HepG2 (cell line): ENCODE measurements at regions not wholly inside any gene's neighbourhood (a gene's known extent, or its start where the extent isn't known, plus 50 kb on each side); places are given as distances from the start of the nearest gene placed in this dataset.

Experiments used
- ATAC-seq: fragments of 200-7000 bp; cut with Tn5 transposase; 3 replicates; pipeline ENCODE4 v1.9.1; 2020; ENCODE audit warnings: mild to moderate bottlenecking, moderate library complexity
- BruUV-seq: library from RNA; stranded (reverse); fragments of 400-500 nt; replicated peaks from 2 replicates; lab custom pipeline; 2021; lab: Mats Ljungman, UMichigan
- CTCF ChIA-PET: fragments of 300-600 bp; formaldehyde crosslinking; extraction: SDS; loops from one replicate; lab custom pipeline; 2021; ENCODE audit warnings: low total read pairs, inconsistent platforms, low intra/inter-chr PET ratio; lab: Yijun Ruan, JAX
- POLR2A ChIA-PET: fragments of 350-600 bp; sonication (Branson Sonifier 250); formaldehyde crosslinking; loops from one replicate; lab custom pipeline; 2020; ENCODE audit warnings: antibody characterized with exemption, inconsistent platforms; lab: Yijun Ruan, JAX
- DNase-seq: peaks from one replicate; pipeline ENCODE4 v3.0.0-alpha.2; 2015; ENCODE audit warnings: low spot score
- FAIRE-seq: peaks from 3 replicates; lab custom pipeline; 2011; peaks lifted over from hg19 to GRCh38; lab: Jason Lieb, UNC
- H2AFZ ChIP-seq: one replicate; pipeline ENCODE4 v1.6.1; 2011; ENCODE audit warnings: low read length, inconsistent platforms
- H3K27ac ChIP-seq: fragments of 300-600 bp; 3 replicates; pipeline ENCODE4 v1.8.0; 2011; ENCODE audit warnings: mixed run types, mild to moderate bottlenecking, mixed read lengths, low read length, inconsistent platforms; ENCODE audit not compliant: insufficient read depth; ENCODE audit errors: extremely low read length
- H3K27me3 ChIP-seq, 2 experiments: fragments of 200-600 bp in 1 of 2; 2 replicates in 1 of 2; 3 replicates in 1 of 2; pipeline versions ENCODE4 v1.6.0 to v1.8.0; 2011; ENCODE audit warnings: low read length in 2 of 2, mild to moderate bottlenecking in 2 of 2, moderate library complexity in 2 of 2, inconsistent platforms in 1 of 2; ENCODE audit not compliant: insufficient read depth in 2 of 2, control insufficient read depth in 1 of 2
- H3K36me3 ChIP-seq, 2 experiments: fragments of 200-600 bp in 1 of 2; replicated peaks in 1 of 2; 2 replicates in 1 of 2; 3 replicates in 1 of 2; pipeline versions ENCODE4 v1.5.1 to v1.8.0; 2011; ENCODE audit warnings: low read length in 2 of 2, inconsistent platforms in 1 of 2; ENCODE audit not compliant: insufficient read depth in 2 of 2, control insufficient read depth in 1 of 2
- H3K4me1 ChIP-seq: 2 replicates; pipeline ENCODE4 v1.5.1; 2012; ENCODE audit warnings: low read length, inconsistent platforms; ENCODE audit not compliant: insufficient read depth
- H3K4me2 ChIP-seq: 2 replicates; pipeline ENCODE4 v1.6.0; 2011; ENCODE audit warnings: low read depth, low read length, inconsistent platforms
- H3K4me3 ChIP-seq, 3 experiments: fragments of 200-600 bp in 1 of 3; sonication (generic), shearing (Covaris generic) in 1 of 3; replicated peaks in 1 of 3; 2 replicates each; pipeline ENCODE4 v1.5.1; 2011 to 2016; ENCODE audit warnings: low read length in 3 of 3, inconsistent platforms in 2 of 3, low read depth in 2 of 3, mild to moderate bottlenecking in 2 of 3, control low read depth in 1 of 3, mixed read lengths in 1 of 3; ENCODE audit not compliant: insufficient read depth in 1 of 3
- H3K79me2 ChIP-seq: one replicate; pipeline ENCODE4 v1.6.1; 2011; ENCODE audit warnings: low read length, inconsistent platforms; ENCODE audit not compliant: insufficient read depth
- H3K9ac ChIP-seq: 2 replicates; pipeline ENCODE4 v1.6.0; 2011; ENCODE audit warnings: mild to moderate bottlenecking, low read depth, low read length, inconsistent platforms; ENCODE audit not compliant: insufficient read depth
- H3K9me3 ChIP-seq: 2 replicates; pipeline ENCODE4 v1.5.1; 2012; ENCODE audit warnings: mild to moderate bottlenecking, low read length
- H4K20me1 ChIP-seq: 2 replicates; pipeline ENCODE4 v1.6.0; 2011; ENCODE audit warnings: inconsistent platforms, mild to moderate bottlenecking, low read length, moderate library complexity; ENCODE audit not compliant: insufficient read depth
- ERF ChIP-seq: IDR thresholded peaks from 2 replicates; pipeline ENCODE4 v1.6.1; 2018; ENCODE audit warnings: missing biosample characterization, missing genetic modification reagents
- MAFF ChIP-seq: IDR thresholded peaks from 2 replicates; pipeline ENCODE4 v1.6.1; 2011; ENCODE audit warnings: low read depth, low read length, improper control_type of control experiment
- MAFK ChIP-seq, 2 experiments: IDR thresholded peaks in 1 of 2; conservative IDR thresholded peaks in 1 of 2; 2 replicates each; pipeline ENCODE4 v1.6.1; 2011; ENCODE audit warnings: improper control_type of control experiment in 2 of 2, low read length in 2 of 2
- ZNF230 ChIP-seq: sonication (generic); formaldehyde crosslinking; IDR thresholded peaks from 2 replicates; pipeline ENCODE4 v1.4.0; 2020; ENCODE audit warnings: mild to moderate bottlenecking, missing genetic modification reagents
- ZNF512 ChIP-seq: sonication (generic); formaldehyde crosslinking; IDR thresholded peaks from 2 replicates; pipeline ENCODE4 v1.4.0; 2020; ENCODE audit warnings: mild to moderate bottlenecking, missing genetic modification reagents
- ZNF878 ChIP-seq: sonication (generic); formaldehyde crosslinking; IDR thresholded peaks from 2 replicates; pipeline ENCODE4 v1.8.1; 2023; ENCODE audit warnings: mild to moderate bottlenecking, missing genetic modification reagents, moderate library complexity
- WGBS: methylation state at CpG from one replicate; pipeline ENCODE4 v1.1.6; 2017; ENCODE audit warnings: low lambda C conversion rate; 5-methylcytosine and 5-hydroxymethylcytosine counted together
- in situ Hi-C: cut with HindIII; loops from 2 replicates; pipeline ENCODE4 v1.10.0; 2017; ENCODE audit warnings: low pct_unique_long_range_greater_than_20kb; ENCODE audit not compliant: extremely low pct_ligation_motif_present
- intact Hi-C: fragments of 100-400 bp; cut with micrococcal nuclease; formaldehyde crosslinking; loops from one replicate; pipeline ENCODE4 v1.10.0; 2022; ENCODE audit not compliant: unreplicated experiment

- no peak for TF ChIP-seq ERF (CRISPR knock-in tag)
- TF ChIP-seq ZNF878 (CRISPR knock-in tag): no peak
- no peak for TF ChIP-seq ZNF512
- Histone ChIP-seq H3K79me2 (no peaks in the 10 kb centered on the region), H3K27me3 (peaks cover 2% of the 10 kb centered on the region in 2 experiments; a peak in 2 of 5 replicates), H3K4me2 (no peak overlapping the region), H3K27ac (no peak overlapping the region), H3K9ac (no peak overlapping the region), H3K4me1 (peaks cover 8% of the 10 kb centered on the region; the same call in 1 of the 2 replicates), H3K9me3 (no peaks in the 10 kb centered on the region), H2AFZ (no peak overlapping the region), H3K36me3 (no peaks in the 10 kb centered on the region), H3K4me3 (no peak overlapping the region), H4K20me1 (no peaks in the 10 kb centered on the region)
- ChIA-PET CTCF (no interaction called here), POLR2A (no interaction called here)
- DNase-seq (no peak), FAIRE-seq (no peak), ATAC-seq (no peak)
- intact Hi-C loops: no loop called here
- in situ Hi-C loops: no loop called here
- WGBS: 14% methylated on average over 1 of the region's 1 CpG
- no TSS peak for BruUV-seq
Measured at GRCh38 chr1:224540535-224540934, 75.6 kb upstream of the CNIH3 start.

GRCh38 chr1:224541072-224541790 is 74.9 kb upstream of the CNIH3 start:
- Histone ChIP-seq H3K27ac (no peak overlapping the region), H3K79me2 (no peaks in the 10 kb centered on the region), H2AFZ (no peak overlapping the region), H3K36me3 (no peaks in the 10 kb centered on the region), H3K4me2 (no peak overlapping the region), H3K9me3 (no peaks in the 10 kb centered on the region), H3K4me3 (no peak overlapping the region), H4K20me1 (no peaks in the 10 kb centered on the region), H3K9ac (no peak overlapping the region), H3K4me1 (peaks cover 8% of the 10 kb centered on the region; the same call in 1 of the 2 replicates), H3K27me3 (no peaks in the 10 kb centered on the region; a peak in 2 of 5 replicates)
- 54% methylated on average over 3 of the region's 3 CpGs for WGBS
- DNase-seq (no peak), FAIRE-seq (no peak), ATAC-seq (no peak)
- CTCF ChIA-PET: no interaction called here
- POLR2A ChIA-PET: no interaction called here
- intact Hi-C loops: no loop called here
- in situ Hi-C loops: no loop called here
- BruUV-seq: no TSS peak
- peak; percentile 96 to 98 for TF ChIP-seq MAFK (conservative IDR thresholded peaks at IDR 0.05 in 1 of 2, IDR thresholded peaks at IDR 0.05 in 1 of 2; ENCODE audit: low read length in 2 of 2)
- no peak for TF ChIP-seq ZNF230 (CRISPR knock-in tag)
- peak; percentile 97 for TF ChIP-seq MAFF
